ENCODE measurements at regions not wholly inside any gene's neighbourhood (a gene's known extent, or its start where the extent isn't known, plus 50 kb on each side); places are given as distances from the start of the nearest gene placed in this dataset.

DNA sequence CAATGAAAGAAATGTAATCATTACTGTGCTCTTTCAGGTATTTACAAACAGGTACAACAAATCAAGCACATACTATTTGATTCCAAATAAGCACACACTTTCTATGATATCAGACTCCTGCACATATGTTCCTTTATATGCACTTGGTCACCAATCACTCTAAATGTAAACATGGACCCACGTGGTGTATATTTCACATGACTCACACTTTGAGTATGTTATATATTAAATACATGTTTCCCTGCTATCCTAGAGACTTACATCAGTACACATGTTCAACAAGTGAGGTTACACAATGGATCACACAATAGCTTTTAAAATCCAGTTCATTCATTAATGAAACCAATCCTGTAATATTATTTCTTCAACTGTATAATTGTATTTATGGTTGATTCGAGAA, 683.5 kb downstream of the NR2F2 start:
- DNase-seq (ENCODE audit: low read depth): peak; percentile 51
- H3K4me3 ChIP-seq (ENCODE audit: low read depth, low read length): no peak overlapping the region
- TF ChIP-seq, protein P1, sequence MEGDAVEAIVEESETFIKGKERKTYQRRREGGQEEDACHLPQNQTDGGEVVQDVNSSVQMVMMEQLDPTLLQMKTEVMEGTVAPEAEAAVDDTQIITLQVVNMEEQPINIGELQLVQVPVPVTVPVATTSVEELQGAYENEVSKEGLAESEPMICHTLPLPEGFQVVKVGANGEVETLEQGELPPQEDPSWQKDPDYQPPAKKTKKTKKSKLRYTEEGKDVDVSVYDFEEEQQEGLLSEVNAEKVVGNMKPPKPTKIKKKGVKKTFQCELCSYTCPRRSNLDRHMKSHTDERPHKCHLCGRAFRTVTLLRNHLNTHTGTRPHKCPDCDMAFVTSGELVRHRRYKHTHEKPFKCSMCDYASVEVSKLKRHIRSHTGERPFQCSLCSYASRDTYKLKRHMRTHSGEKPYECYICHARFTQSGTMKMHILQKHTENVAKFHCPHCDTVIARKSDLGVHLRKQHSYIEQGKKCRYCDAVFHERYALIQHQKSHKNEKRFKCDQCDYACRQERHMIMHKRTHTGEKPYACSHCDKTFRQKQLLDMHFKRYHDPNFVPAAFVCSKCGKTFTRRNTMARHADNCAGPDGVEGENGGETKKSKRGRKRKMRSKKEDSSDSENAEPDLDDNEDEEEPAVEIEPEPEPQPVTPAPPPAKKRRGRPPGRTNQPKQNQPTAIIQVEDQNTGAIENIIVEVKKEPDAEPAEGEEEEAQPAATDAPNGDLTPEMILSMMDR (conservative IDR thresholded peaks at IDR 0.05; ENCODE audit: low read depth, low read length): no peak

DNA sequence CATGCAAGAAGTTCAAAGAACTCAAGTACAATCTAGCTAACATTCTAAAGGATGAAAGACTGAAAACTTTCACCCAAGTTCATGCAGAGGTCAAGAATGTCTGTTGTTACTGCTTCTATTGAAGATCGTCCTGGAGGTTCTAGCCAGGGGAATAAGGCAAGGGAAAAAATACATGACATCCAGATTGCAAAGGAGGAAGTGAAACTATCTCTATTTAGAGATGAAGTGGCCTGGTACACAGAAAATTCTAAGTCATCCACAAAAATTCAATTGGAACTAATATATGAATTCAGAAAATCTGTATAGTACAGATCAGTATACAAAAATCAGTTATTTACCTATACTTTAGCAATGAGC, 693.0 kb downstream of the NR2F2 start:
- H3K4me3 ChIP-seq (ENCODE audit: low read depth, low read length): no peak overlapping the region
- DNase-seq (ENCODE audit: low read depth): peak; percentile 66
- TF ChIP-seq, protein P1 (conservative IDR thresholded peaks at IDR 0.05; ENCODE audit: low read depth, low read length): no peak

DNA sequence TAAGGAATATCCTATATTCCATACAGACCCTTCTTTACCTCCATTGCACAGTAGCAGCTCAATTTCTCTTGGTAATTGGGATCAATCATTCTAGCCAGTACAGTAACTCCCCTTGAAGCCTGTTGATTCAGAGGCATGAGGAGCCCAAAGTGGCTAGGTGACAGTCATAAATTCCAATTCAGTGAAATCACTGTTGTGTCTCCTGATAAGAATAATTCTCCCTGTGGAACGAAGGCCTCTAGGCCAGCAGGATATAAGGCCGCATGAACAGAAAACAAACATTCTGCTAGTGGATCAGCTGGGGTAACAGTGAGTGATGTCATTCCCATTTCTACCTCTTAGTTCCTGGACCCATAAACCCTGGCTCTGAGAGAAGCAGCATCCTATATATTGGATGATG, 696.3 kb downstream of the NR2F2 start:
- TF ChIP-seq, protein P1 (conservative IDR thresholded peaks at IDR 0.05; ENCODE audit: low read depth, low read length): no peak
- DNase-seq (ENCODE audit: low read depth): peak; percentile 37
- no peak overlapping the region for H3K4me3 ChIP-seq (ENCODE audit: low read depth, low read length)

DNA sequence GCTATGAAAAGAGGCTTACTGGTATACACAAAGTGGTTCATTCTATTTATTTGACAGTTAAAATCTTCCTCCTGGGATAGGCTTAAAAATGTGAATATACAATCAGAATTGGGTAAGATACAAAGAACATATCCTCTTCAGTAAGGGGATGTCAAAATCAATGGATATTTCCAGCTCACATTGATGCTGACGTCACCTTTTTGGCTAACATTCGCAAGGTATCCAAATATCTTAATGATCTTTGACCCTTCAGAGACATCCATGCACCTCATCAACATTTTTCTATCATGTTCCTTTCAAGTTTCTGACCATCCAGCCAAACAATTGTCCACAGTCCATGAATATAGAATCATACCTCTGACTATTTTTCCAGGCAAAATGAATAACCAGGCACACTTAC, 697.3 kb downstream of the NR2F2 start:
- no peak overlapping the region for H3K4me3 ChIP-seq (ENCODE audit: low read depth, low read length)
- TF ChIP-seq, protein P1 (conservative IDR thresholded peaks at IDR 0.05; ENCODE audit: low read depth, low read length): no peak
- no peak for DNase-seq (ENCODE audit: low read depth)

DNA sequence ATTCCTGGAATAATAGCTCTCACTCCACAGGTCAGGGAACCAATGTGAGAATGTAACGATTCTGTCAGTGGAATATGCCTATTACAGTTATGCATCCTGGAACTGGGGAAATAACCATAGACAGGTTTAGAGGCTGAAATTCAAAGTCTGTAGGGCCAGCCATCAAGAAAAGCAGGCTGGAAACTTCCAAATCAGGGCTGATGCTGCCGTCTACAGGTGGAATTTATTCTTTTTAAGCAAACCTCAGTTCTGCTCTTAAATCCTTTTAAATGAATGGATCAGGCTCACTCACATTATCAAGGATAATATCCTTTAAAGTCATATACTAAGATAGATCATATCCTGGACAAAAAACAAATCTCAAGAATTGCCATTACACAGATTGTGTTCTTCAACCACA, 699.8 kb downstream of the NR2F2 start:
- DNase-seq (ENCODE audit: low read depth): no peak
- TF ChIP-seq, protein P1 (conservative IDR thresholded peaks at IDR 0.05; ENCODE audit: low read depth, low read length): no peak
- no peak overlapping the region for H3K4me3 ChIP-seq (ENCODE audit: low read depth, low read length)

DNA sequence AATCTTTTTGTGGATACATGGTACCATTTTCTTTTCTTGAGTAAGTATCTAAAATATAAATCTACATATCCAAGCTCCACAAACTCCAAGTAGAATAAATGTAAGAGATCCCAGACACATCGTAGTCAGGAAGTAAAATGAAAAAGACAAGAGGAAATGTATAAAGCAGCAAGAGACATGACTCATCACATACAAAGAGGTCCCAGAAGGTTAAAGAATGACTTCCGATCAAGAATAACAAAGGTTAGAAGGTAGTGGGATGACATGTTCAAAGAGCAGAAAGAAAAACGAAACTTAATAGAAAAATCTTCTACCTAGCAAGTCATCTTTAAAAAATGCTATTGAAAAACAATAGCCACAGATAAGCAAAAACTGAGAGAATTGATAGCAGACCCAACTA, 705.8 kb downstream of the NR2F2 start:
- no peak overlapping the region for H3K4me3 ChIP-seq (ENCODE audit: low read depth, low read length)
- TF ChIP-seq, protein P1 (conservative IDR thresholded peaks at IDR 0.05; ENCODE audit: low read depth, low read length): no peak
- DNase-seq (ENCODE audit: low read depth): peak; percentile 41

DNA sequence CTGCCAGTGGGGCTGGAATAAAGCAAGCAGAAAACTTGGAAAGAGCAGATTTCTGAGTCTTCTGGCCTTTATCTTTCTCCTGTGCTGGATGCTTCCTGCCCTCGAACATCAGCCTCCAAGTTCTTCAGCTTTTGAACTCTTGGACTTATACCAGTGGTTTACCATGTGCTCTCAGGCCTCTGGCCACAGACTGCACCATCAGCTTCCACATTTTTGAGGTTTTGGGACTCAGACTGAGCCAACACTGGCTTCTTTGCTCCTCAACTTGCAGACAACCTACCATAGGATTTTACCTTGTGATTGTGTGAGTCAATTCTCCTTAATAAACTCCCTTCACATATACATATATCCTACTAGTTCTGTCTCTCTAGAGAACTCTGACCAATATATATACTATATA, 706.6 kb downstream of the NR2F2 start:
- TF ChIP-seq, protein P1 (conservative IDR thresholded peaks at IDR 0.05; ENCODE audit: low read depth, low read length): no peak
- DNase-seq (ENCODE audit: low read depth): peak; percentile 84
- H3K4me3 ChIP-seq (ENCODE audit: low read depth, low read length): no peak overlapping the region
